Right lobe of liver (tissue), 6 donors: ENCODE measurements at regions not wholly inside any gene's neighbourhood (a gene's known extent, or its start where the extent isn't known, plus 50 kb on each side); places are given as distances from the start of the nearest gene placed in this dataset.

ENCODE experiments used
- ATAC-seq, 4 donors: fragments of 200-7000 bp; cut with Tn5 transposase; one replicate each; pipeline ENCODE4 v1.9.1; 2020; ENCODE audit warnings: mild to moderate bottlenecking in 4 of 4, moderate library complexity in 4 of 4
- DNase-seq, 3 donors: peaks; one replicate each; pipeline ENCODE4 v3.0.0-alpha.2; 2020
- H3K27ac ChIP-seq, 3 donors: fragments of 200-600 bp; one replicate each; pipeline ENCODE4 v1.8.0; 2022
- H3K27me3 ChIP-seq, 2 donors: fragments of 200-600 bp; one replicate each; pipeline ENCODE4 v1.8.0; 2022
- H3K36me3 ChIP-seq, 4 donors: fragments of 200-600 bp; sonication (generic) in 1 of 4; one replicate each; pipeline versions ENCODE4 v1.5.1 to v1.8.0; 2017 to 2022; ENCODE audit warnings: control low read depth in 1 of 4
- H3K4me1 ChIP-seq, 4 donors: fragments of 200-600 bp; sonication (generic) in 1 of 4; one replicate each; pipeline versions ENCODE4 v1.5.1 to v1.8.0; 2017 to 2022; ENCODE audit warnings: control low read depth in 1 of 4
- H3K4me3 ChIP-seq, 3 donors: fragments of 200-600 bp; one replicate each; pipeline ENCODE4 v1.8.0; 2022
- H3K9me3 ChIP-seq, 4 donors: fragments of 200-600 bp; sonication (generic) in 1 of 4; one replicate each; pipeline versions ENCODE4 v1.5.1 to v1.8.0; 2017 to 2022; ENCODE audit warnings: control low read depth in 1 of 4
- POLR2A ChIP-seq: fragments of 450-650 bp; IDR thresholded peaks from one replicate; pipeline ENCODE4 v1.6.1; 2017; ENCODE audit warnings: antibody characterized with exemption, mild to moderate bottlenecking
- WGBS: methylation state at CpG from one replicate; pipeline ENCODE4 v1.1.6; 2018; ENCODE audit warnings: low coverage, low lambda C conversion rate; ENCODE audit not compliant: insufficient coverage; ENCODE audit errors: missing lambda C conversion rate; 5-methylcytosine and 5-hydroxymethylcytosine counted together
- intact Hi-C, 2 donors: fragments of 100-400 bp; cut with DNase I; formaldehyde crosslinking; loops; one replicate each; pipeline versions ENCODE4 v1.11.2 to v1.14.1; 2022
- TF ChIP-seq, protein P1 (sequence below), 4 donors: fragments of 200-600 bp in 3 of 4; fragments of 450-650 bp in 1 of 4; IDR thresholded peaks; one replicate each; pipeline versions ENCODE4 v1.5.1 to v1.8.0; 2016 to 2022; ENCODE audit warnings: antibody characterized with exemption in 4 of 4, mild to moderate bottlenecking in 2 of 4
- donor health status: DM: no; HTN: yes; CAD: no.
- donor health status: DM: no; HTN: no; CAD: no.
- donor health status: DM: no; HTN: no; CAD: no.
- donor health status: DM: no; HTN: yes; CAD: no.
- donor health status: DM: no; HTN: yes; CAD: no.

DNA sequence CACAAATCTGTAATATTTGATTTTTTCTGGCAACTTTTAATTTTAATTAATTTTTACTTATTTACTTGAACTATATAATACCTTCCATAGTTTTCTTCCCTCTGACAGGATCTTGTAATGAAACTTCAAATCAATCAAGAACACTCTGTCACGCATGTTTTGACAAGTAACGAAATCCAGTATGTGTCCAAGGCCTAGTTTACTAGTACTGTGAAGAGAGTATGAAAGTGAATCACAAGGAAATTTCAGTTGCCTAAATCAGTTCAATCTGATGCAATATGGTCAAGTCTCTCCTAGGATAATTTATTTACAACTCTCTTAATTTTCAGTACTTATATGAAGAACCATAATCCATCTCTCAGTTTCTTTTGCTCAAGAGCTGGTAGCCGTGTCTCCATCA, 1344.6 kb upstream of the ZEB2 start:
- Histone ChIP-seq H3K4me3 (no peak overlapping the region), H3K4me1 (no peaks in the 10 kb centered on the region), H3K9me3 (no peaks in the 10 kb centered on the region), H3K27me3 (no peaks in the 10 kb centered on the region), H3K36me3 (no peaks in the 10 kb centered on the region), H3K27ac (no peak overlapping the region)
- ATAC-seq (no peak), DNase-seq (no peak)
- WGBS, result 90% methylated on average over 3 of the region's 3 CpGs
- intact Hi-C loops, result no loop called here
- TF ChIP-seq POLR2A, result no peak
- TF ChIP-seq, protein P1, sequence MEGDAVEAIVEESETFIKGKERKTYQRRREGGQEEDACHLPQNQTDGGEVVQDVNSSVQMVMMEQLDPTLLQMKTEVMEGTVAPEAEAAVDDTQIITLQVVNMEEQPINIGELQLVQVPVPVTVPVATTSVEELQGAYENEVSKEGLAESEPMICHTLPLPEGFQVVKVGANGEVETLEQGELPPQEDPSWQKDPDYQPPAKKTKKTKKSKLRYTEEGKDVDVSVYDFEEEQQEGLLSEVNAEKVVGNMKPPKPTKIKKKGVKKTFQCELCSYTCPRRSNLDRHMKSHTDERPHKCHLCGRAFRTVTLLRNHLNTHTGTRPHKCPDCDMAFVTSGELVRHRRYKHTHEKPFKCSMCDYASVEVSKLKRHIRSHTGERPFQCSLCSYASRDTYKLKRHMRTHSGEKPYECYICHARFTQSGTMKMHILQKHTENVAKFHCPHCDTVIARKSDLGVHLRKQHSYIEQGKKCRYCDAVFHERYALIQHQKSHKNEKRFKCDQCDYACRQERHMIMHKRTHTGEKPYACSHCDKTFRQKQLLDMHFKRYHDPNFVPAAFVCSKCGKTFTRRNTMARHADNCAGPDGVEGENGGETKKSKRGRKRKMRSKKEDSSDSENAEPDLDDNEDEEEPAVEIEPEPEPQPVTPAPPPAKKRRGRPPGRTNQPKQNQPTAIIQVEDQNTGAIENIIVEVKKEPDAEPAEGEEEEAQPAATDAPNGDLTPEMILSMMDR (IDR thresholded peaks at IDR 0.05), result no peak

DNA sequence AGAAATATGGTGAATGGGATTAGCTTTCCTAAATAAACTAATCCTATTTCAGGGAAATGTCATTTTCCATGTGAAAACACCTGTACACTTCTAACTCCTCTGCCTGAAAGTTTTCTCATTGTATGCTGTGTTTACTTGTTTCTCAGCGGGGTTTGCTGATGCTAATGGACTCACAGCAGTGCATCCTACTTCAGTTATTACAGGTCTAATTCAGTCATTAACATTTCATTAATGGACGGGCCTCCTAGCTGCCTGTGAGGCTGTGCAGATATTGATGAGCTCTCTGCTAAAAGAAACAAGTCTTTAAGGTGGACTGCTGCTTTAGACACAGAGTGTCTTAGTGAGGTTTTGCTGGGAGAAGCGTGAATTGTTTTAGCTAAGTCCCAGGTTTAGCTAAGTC, 1342.0 kb upstream of the ZEB2 start:
- intact Hi-C loops, result no loop called here
- no peak overlapping the region for H3K4me3 ChIP-seq
- TF ChIP-seq POLR2A, result no peak
- TF ChIP-seq, protein P1 (IDR thresholded peaks at IDR 0.05), result no peak
- WGBS, result 66% methylated on average over 3 of the region's 3 CpGs
- H3K9me3 ChIP-seq, result no peaks in the 10 kb centered on the region
- H3K27me3 ChIP-seq, result no peaks in the 10 kb centered on the region
- H3K27ac ChIP-seq, result no peak overlapping the region
- DNase-seq, result no peak
- no peaks in the 10 kb centered on the region for H3K36me3 ChIP-seq
- ATAC-seq, result no peak
- H3K4me1 ChIP-seq, result no peaks in the 10 kb centered on the region

DNA sequence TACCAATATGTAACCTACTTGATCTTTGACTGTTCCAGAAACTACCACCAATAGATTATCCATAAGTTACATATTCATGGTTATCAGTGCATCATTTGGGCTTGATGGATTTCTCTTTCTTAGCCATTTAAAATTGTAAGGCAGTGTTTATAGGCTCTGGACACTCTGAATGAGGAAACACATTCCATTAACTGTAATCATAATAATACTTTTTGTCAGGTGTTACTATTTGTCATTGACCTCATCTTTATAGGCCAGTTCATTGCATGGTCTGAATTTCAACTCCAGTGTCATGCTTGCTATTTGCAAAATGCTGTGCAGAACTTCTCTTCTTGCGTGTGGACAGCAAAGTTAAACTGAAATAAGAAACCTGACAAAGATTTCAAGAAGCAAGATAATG, 1340.2 kb upstream of the ZEB2 start:
- TF ChIP-seq, protein P1 (IDR thresholded peaks at IDR 0.05), result no peak
- TF ChIP-seq POLR2A, result no peak
- DNase-seq (no peak), ATAC-seq (no peak)
- Histone ChIP-seq H3K36me3 (no peaks in the 10 kb centered on the region), H3K9me3 (no peaks in the 10 kb centered on the region), H3K27ac (no peak overlapping the region), H3K4me1 (no peaks in the 10 kb centered on the region), H3K27me3 (no peaks in the 10 kb centered on the region), H3K4me3 (no peak overlapping the region)
- intact Hi-C loops, result no loop called here
- 88% methylated on average over 1 of the region's 1 CpG for WGBS

DNA sequence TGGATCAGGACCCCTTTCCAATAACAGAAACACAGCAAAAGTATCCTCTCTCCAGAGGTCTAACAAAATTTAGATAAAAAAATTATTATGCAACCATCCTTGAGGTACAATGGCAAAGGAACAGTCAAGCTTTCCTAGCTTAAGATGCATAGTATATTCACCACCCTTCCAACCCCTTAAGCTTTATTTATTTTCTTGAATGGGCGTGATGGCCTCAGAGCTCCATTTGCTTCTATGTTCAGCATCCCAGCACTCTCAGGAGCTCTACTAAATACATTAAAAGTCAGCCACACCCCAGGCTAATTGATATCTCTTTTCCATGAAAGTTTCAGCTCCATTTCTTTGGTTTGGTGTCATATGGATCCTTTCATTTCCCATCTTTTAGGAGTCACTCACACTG, 1335.2 kb upstream of the ZEB2 start:
- Histone ChIP-seq H3K9me3 (no peaks in the 10 kb centered on the region), H3K27ac (no peak overlapping the region), H3K4me3 (no peak overlapping the region), H3K4me1 (no peaks in the 10 kb centered on the region), H3K36me3 (no peaks in the 10 kb centered on the region), H3K27me3 (no peaks in the 10 kb centered on the region)
- TF ChIP-seq, protein P1 (IDR thresholded peaks at IDR 0.05), result no peak
- TF ChIP-seq POLR2A, result no peak
- no peak for ATAC-seq
- intact Hi-C loops, result no loop called here
- 73% methylated on average over 1 of the region's 1 CpG for WGBS
- DNase-seq, result no peak
